Sciatic nerve (tissue), 2 donors: ENCODE measurements at regions not wholly inside any gene's neighbourhood (a gene's known extent, or its start where the extent isn't known, plus 50 kb on each side); places are given as distances from the start of the nearest gene placed in this dataset.

ENCODE experiments used
- ATAC-seq: fragments of 200-7000 bp; cut with Tn5 transposase; one replicate; pipeline ENCODE4 v1.9.1; 2020; ENCODE audit warnings: mild to moderate bottlenecking, moderate library complexity
- DNase-seq: peaks from one replicate; pipeline ENCODE4 v3.0.0-alpha.2; 2020; ENCODE audit warnings: low spot score
- intact Hi-C: fragments of 100-400 bp; cut with DNase I; formaldehyde crosslinking; loops from one replicate; pipeline ENCODE4 v1.14.2; 2022
- donor health status: DM: no; HTN: no; CAD: no.
- donor health status: DM: no; HTN: no; CAD: no.

- DNase-seq (no peak), ATAC-seq (no peak)
- intact Hi-C loops, result no loop called here
Observed at GRCh38 chr14:84003346-84003745, 1526.6 kb upstream of the FLRT2 start.

- intact Hi-C loops, result no loop called here
- ATAC-seq, result peak; percentile 52
Observed at GRCh38 chr14:84006643-84007155, 1523.2 kb upstream of the FLRT2 start.

GRCh38 chr14:84013424-84013823 is 1516.5 kb upstream of the FLRT2 start:
- no peak for DNase-seq
- no peak for ATAC-seq
- intact Hi-C loops, result no loop called here

More at GRCh38 chr14:84006643-84007155, 1523.2 kb upstream of the FLRT2 start:
- peak; percentile 50 for DNase-seq

- intact Hi-C loops, result no loop called here
- ATAC-seq, result no peak
- DNase-seq, result no peak
Observed at GRCh38 chr14:84017495-84017894, 1512.4 kb upstream of the FLRT2 start.

GRCh38 chr14:84021433-84021832 is 1508.5 kb upstream of the FLRT2 start:
- intact Hi-C loops, result no loop called here
- DNase-seq (no peak), ATAC-seq (no peak)

GRCh38 chr14:84024231-84024820 is 1505.6 kb upstream of the FLRT2 start:
- intact Hi-C loops, result no loop called here
- ATAC-seq (no peak), DNase-seq (no peak)

GRCh38 chr14:84025106-84026012 is 1504.6 kb upstream of the FLRT2 start:
- intact Hi-C loops, result no loop called here
- no peak for ATAC-seq

GRCh38 chr14:84027351-84027750 is 1502.6 kb upstream of the FLRT2 start:
- DNase-seq (no peak), ATAC-seq (no peak)
- intact Hi-C loops, result no loop called here

More at GRCh38 chr14:84025106-84026012, 1504.6 kb upstream of the FLRT2 start:
- DNase-seq, result no peak

- no peak for DNase-seq
- intact Hi-C loops, result no loop called here
- ATAC-seq, result no peak
Observed at GRCh38 chr14:84028080-84028604, 1501.8 kb upstream of the FLRT2 start.

GRCh38 chr14:84029246-84029645 is 1500.7 kb upstream of the FLRT2 start:
- intact Hi-C loops, result no loop called here
- DNase-seq (no peak), ATAC-seq (no peak)

GRCh38 chr14:84029720-84030119 is 1500.2 kb upstream of the FLRT2 start:
- intact Hi-C loops, result no loop called here
- DNase-seq, result no peak
- no peak for ATAC-seq

- ATAC-seq (no peak), DNase-seq (no peak)
- intact Hi-C loops, result no loop called here
Observed at GRCh38 chr14:84036840-84037239, 1493.1 kb upstream of the FLRT2 start.

GRCh38 chr14:84037593-84037992 is 1492.4 kb upstream of the FLRT2 start:
- intact Hi-C loops, result no loop called here
- DNase-seq, result no peak
- no peak for ATAC-seq

- intact Hi-C loops, result no loop called here
Observed at GRCh38 chr14:84040101-84040500, 1489.8 kb upstream of the FLRT2 start.

GRCh38 chr14:84041421-84041820 is 1488.5 kb upstream of the FLRT2 start:
- ATAC-seq (no peak), DNase-seq (no peak)
- intact Hi-C loops, result no loop called here

More at GRCh38 chr14:84040101-84040500, 1489.8 kb upstream of the FLRT2 start:
- ATAC-seq, result no peak
- no peak for DNase-seq

GRCh38 chr14:84042992-84043391 is 1487.0 kb upstream of the FLRT2 start:
- ATAC-seq (no peak), DNase-seq (no peak)
- intact Hi-C loops, result no loop called here

GRCh38 chr14:84064316-84065125 is 1465.4 kb upstream of the FLRT2 start:
- no peak for ATAC-seq
- no peak for DNase-seq
- intact Hi-C loops, result no loop called here

GRCh38 chr14:84065811-84066210 is 1464.1 kb upstream of the FLRT2 start:
- DNase-seq (no peak), ATAC-seq (no peak)
- intact Hi-C loops, result no loop called here

GRCh38 chr14:84068288-84068687 is 1461.7 kb upstream of the FLRT2 start:
- intact Hi-C loops, result no loop called here
- ATAC-seq, result no peak

More at GRCh38 chr14:84068288-84068687, 1461.7 kb upstream of the FLRT2 start:
- DNase-seq, result no peak
